OCI-LY1 (cell line): ENCODE measurements at regions not wholly inside any gene's neighbourhood (a gene's known extent, or its start where the extent isn't known, plus 50 kb on each side); places are given as distances from the start of the nearest gene placed in this dataset.

ENCODE experiments used
- CTCF ChIP-seq: fragments of 200-600 bp; sonication (generic), shearing (Covaris generic); IDR thresholded peaks from 2 replicates; pipeline ENCODE4 v1.5.1; 2017; ENCODE audit warnings: mild to moderate bottlenecking, antibody characterized with exemption, low read length, moderate library complexity, mixed read lengths
- EZH2 ChIP-seq: fragments of 200-600 bp; sonication (generic), shearing (Covaris generic); IDR thresholded peaks from 2 replicates; pipeline ENCODE4 v1.8.0; 2017; ENCODE audit warnings: borderline replicate concordance, mixed run types, mild to moderate bottlenecking, antibody characterized with exemption, low read length, moderate library complexity, mixed read lengths

DNA sequence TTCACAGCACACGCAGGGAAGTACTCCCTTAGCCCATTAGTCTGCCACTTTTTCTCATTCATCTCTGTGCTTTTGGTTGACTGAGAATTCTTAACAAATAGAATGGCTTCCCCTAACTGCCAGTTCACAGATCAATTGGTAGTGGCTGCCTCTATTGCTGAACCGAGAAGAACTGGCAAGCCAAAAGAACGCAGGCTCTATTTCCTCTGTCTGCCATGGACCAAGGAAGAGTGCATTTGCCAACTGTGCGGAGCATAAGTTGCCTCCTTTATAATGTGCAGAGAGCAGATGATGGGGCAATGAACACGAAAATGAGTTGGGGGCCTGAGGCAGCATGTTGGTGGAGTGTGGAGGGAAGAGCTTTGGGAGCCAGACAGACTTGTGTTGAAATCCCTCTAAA, 483.1 kb upstream of the CAMK1G start:
- TF ChIP-seq CTCF = no peak
- no peak for TF ChIP-seq EZH2
